Smooth muscle cell (in vitro differentiated cells): ENCODE measurements at regions not wholly inside any gene's neighbourhood (a gene's known extent, or its start where the extent isn't known, plus 50 kb on each side); places are given as distances from the start of the nearest gene placed in this dataset.

Experiments
- DNase-seq: peaks from one replicate; lab custom pipeline; 2025; ENCODE audit not compliant: unreplicated experiment; lab: John Stamatoyannopoulos, UW
- H2AFZ ChIP-seq: fragments of 200-600 bp; sonication (generic); 2 replicates; pipeline ENCODE4 v1.6.0; 2016; ENCODE audit warnings: antibody characterized with exemption, low read depth, mild to moderate bottlenecking
- H3F3A ChIP-seq: fragments of 200-600 bp; sonication (generic); 2 replicates; pipeline ENCODE4 v1.6.0; 2017; ENCODE audit warnings: antibody characterized with exemption, low read depth
- H3K27ac ChIP-seq: fragments of 200-600 bp; sonication (generic); 2 replicates; pipeline ENCODE4 v1.5.1; 2016; ENCODE audit warnings: low read depth, mild to moderate bottlenecking
- H3K27me3 ChIP-seq: fragments of 200-600 bp; sonication (generic); 2 replicates; pipeline ENCODE4 v1.6.1; 2016; ENCODE audit warnings: low read depth, mild to moderate bottlenecking
- H3K36me3 ChIP-seq: fragments of 200-600 bp; sonication (generic); 2 replicates; pipeline ENCODE4 v1.5.1; 2016; ENCODE audit warnings: low read depth
- H3K4me1 ChIP-seq: fragments of 200-600 bp; sonication (generic); 2 replicates; pipeline ENCODE4 v1.5.1; 2016; ENCODE audit warnings: low read depth
- H3K4me2 ChIP-seq: fragments of 200-600 bp; sonication (generic); 2 replicates; pipeline ENCODE4 v1.6.0; 2016; ENCODE audit warnings: mild to moderate bottlenecking
- H3K4me3 ChIP-seq: fragments of 200-600 bp; sonication (generic); 2 replicates; pipeline ENCODE4 v1.5.1; 2016; ENCODE audit warnings: mild to moderate bottlenecking
- H3K79me2 ChIP-seq: fragments of 200-600 bp; sonication (generic); 2 replicates; pipeline ENCODE4 v1.6.0; 2016; ENCODE audit warnings: low read depth, mild to moderate bottlenecking
- H3K9ac ChIP-seq: fragments of 200-600 bp; sonication (generic); 2 replicates; pipeline ENCODE4 v1.6.0; 2016; ENCODE audit warnings: low read depth
- H3K9me3 ChIP-seq: fragments of 200-600 bp; sonication (generic); replicated peaks from 2 replicates; pipeline ENCODE4 v1.5.1; 2016; ENCODE audit warnings: low read depth
- H4K20me1 ChIP-seq: fragments of 200-600 bp; sonication (generic); 2 replicates; pipeline ENCODE4 v1.6.0; 2016; ENCODE audit warnings: low read depth
- WGBS: methylation state at CpG from one replicate; pipeline ENCODE4 v1.1.7; 2016; ENCODE audit warnings: low lambda C conversion rate; 5-methylcytosine and 5-hydroxymethylcytosine counted together
- TF ChIP-seq, protein P1 (sequence below): fragments of 200-600 bp; sonication (generic); IDR thresholded peaks from 2 replicates; pipeline ENCODE4 v1.5.1; 2017; ENCODE audit warnings: borderline replicate concordance, mild to moderate bottlenecking, antibody characterized with exemption; ENCODE audit not compliant: insufficient read depth, poor library complexity, severe bottlenecking

- H3K4me1 ChIP-seq, result no peaks in the 10 kb centered on the region
- no peaks in the 10 kb centered on the region for H3F3A ChIP-seq
- no peaks in the 10 kb centered on the region for H3K36me3 ChIP-seq
- no peak overlapping the region for H3K4me2 ChIP-seq
- whole genome bisulfite sequencing, result 91% methylated on average over 5 of the region's 5 CpGs
- no peak for DNase-seq
- no peaks in the 10 kb centered on the region for H3K79me2 ChIP-seq
- H2AFZ ChIP-seq, result no peak overlapping the region
- H3K27me3 ChIP-seq, result no peaks in the 10 kb centered on the region
- H3K9me3 ChIP-seq, result no peaks in the 10 kb centered on the region
- TF ChIP-seq, protein P1, sequence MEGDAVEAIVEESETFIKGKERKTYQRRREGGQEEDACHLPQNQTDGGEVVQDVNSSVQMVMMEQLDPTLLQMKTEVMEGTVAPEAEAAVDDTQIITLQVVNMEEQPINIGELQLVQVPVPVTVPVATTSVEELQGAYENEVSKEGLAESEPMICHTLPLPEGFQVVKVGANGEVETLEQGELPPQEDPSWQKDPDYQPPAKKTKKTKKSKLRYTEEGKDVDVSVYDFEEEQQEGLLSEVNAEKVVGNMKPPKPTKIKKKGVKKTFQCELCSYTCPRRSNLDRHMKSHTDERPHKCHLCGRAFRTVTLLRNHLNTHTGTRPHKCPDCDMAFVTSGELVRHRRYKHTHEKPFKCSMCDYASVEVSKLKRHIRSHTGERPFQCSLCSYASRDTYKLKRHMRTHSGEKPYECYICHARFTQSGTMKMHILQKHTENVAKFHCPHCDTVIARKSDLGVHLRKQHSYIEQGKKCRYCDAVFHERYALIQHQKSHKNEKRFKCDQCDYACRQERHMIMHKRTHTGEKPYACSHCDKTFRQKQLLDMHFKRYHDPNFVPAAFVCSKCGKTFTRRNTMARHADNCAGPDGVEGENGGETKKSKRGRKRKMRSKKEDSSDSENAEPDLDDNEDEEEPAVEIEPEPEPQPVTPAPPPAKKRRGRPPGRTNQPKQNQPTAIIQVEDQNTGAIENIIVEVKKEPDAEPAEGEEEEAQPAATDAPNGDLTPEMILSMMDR, result no peak
- no peak overlapping the region for H3K9ac ChIP-seq
- H4K20me1 ChIP-seq, result no peaks in the 10 kb centered on the region
- no peak overlapping the region for H3K4me3 ChIP-seq
- H3K27ac ChIP-seq, result no peak overlapping the region
Measured at GRCh38 chr15:91528801-91529200, 324.7 kb upstream of the SLCO3A1 start.

- H3K4me2 ChIP-seq, result no peak overlapping the region
- 93% methylated on average over 5 of the region's 5 CpGs for WGBS
Measured at GRCh38 chr15:91529534-91529933, 324.0 kb upstream of the SLCO3A1 start.

GRCh38 chr15:91530279-91530678 is 323.2 kb upstream of the SLCO3A1 start:
- H3K27me3 ChIP-seq, result no peaks in the 10 kb centered on the region
- no peak overlapping the region for H3K27ac ChIP-seq
- WGBS, result 91% methylated on average over 6 of the region's 6 CpGs
- TF ChIP-seq, protein P1, result no peak
- H3K36me3 ChIP-seq, result no peaks in the 10 kb centered on the region
- no peak overlapping the region for H3K4me2 ChIP-seq
- DNase-seq, result no peak
- no peaks in the 10 kb centered on the region for H3K79me2 ChIP-seq
- no peaks in the 10 kb centered on the region for H3K4me1 ChIP-seq
- H3F3A ChIP-seq, result no peaks in the 10 kb centered on the region
- H3K4me3 ChIP-seq, result no peak overlapping the region
- no peak overlapping the region for H2AFZ ChIP-seq
- no peak overlapping the region for H3K9ac ChIP-seq
- no peaks in the 10 kb centered on the region for H4K20me1 ChIP-seq
- H3K9me3 ChIP-seq, result no peaks in the 10 kb centered on the region

More at GRCh38 chr15:91529534-91529933, 324.0 kb upstream of the SLCO3A1 start:
- H3K4me1 ChIP-seq, result no peaks in the 10 kb centered on the region
- TF ChIP-seq, protein P1, result no peak
- H3F3A ChIP-seq, result no peaks in the 10 kb centered on the region
- H3K9me3 ChIP-seq, result no peaks in the 10 kb centered on the region
- H3K27me3 ChIP-seq, result no peaks in the 10 kb centered on the region
- no peak overlapping the region for H3K27ac ChIP-seq
- H4K20me1 ChIP-seq, result no peaks in the 10 kb centered on the region
- H3K79me2 ChIP-seq, result no peaks in the 10 kb centered on the region
- no peak overlapping the region for H3K4me3 ChIP-seq
- no peak overlapping the region for H3K9ac ChIP-seq
- no peak overlapping the region for H2AFZ ChIP-seq
- no peaks in the 10 kb centered on the region for H3K36me3 ChIP-seq
- DNase-seq, result no peak

GRCh38 chr15:91530956-91531582 is 322.4 kb upstream of the SLCO3A1 start:
- Histone ChIP-seq H3K4me1 (no peaks in the 10 kb centered on the region), H3K9me3 (no peaks in the 10 kb centered on the region), H3K4me3 (no peak overlapping the region), H3F3A (no peaks in the 10 kb centered on the region), H3K27me3 (no peaks in the 10 kb centered on the region), H3K27ac (no peak overlapping the region), H4K20me1 (no peaks in the 10 kb centered on the region), H3K4me2 (no peak overlapping the region), H3K79me2 (no peaks in the 10 kb centered on the region), H2AFZ (no peak overlapping the region), H3K9ac (no peak overlapping the region), H3K36me3 (no peaks in the 10 kb centered on the region)
- no peak for DNase-seq
- TF ChIP-seq, protein P1, result no peak
- WGBS, result 88% methylated on average over 9 of the region's 9 CpGs
